ENCODE measurements at regions not wholly inside any gene's neighbourhood (a gene's known extent, or its start where the extent isn't known, plus 50 kb on each side); places are given as distances from the start of the nearest gene placed in this dataset.

- no peak overlapping the region for H3K4me2 ChIP-seq
- H3K36me3 ChIP-seq (replicated peaks in 1 of 2; ENCODE audit: control insufficient read depth in 1 of 2, insufficient read depth in 2 of 2, low read length in 1 of 2): no peaks in the 10 kb centered on the region
- H3F3A ChIP-seq (replicated peaks; ENCODE audit: insufficient read depth): no peaks in the 10 kb centered on the region
- H3K4me1 ChIP-seq (ENCODE audit: control insufficient read depth in 1 of 2, insufficient read depth in 2 of 2, low read depth in 1 of 2, low read length in 1 of 2): no peaks in the 10 kb centered on the region
- no peaks in the 10 kb centered on the region for H3K79me2 ChIP-seq (ENCODE audit: insufficient read depth)
- 11% methylated on average over 4 of the region's 4 CpGs for WGBS (ENCODE audit: low lambda C conversion rate)
- H3K9ac ChIP-seq: no peak overlapping the region
- POLR2A ChIA-PET: no interaction called here
- H3K9me3 ChIP-seq: no peaks in the 10 kb centered on the region
- H2AFZ ChIP-seq (ENCODE audit: low read depth): no peak overlapping the region
- H4K20me1 ChIP-seq (ENCODE audit: insufficient read depth): no peaks in the 10 kb centered on the region
- no peak overlapping the region for H3K27ac ChIP-seq (ENCODE audit: low read depth in 2 of 2, low read length in 1 of 2)
- H3K4me3 ChIP-seq (ENCODE audit: low read depth in 2 of 2, low read length in 1 of 2): no peak overlapping the region
- CTCF ChIA-PET: no interaction called here
- no peak for DNase-seq
- H3K27me3 ChIP-seq (ENCODE audit: insufficient read depth): no peaks in the 10 kb centered on the region
- H3K9me2 ChIP-seq: no peaks in the 10 kb centered on the region
- TF ChIP-seq TAF1 (IDR thresholded peaks at IDR 0.05; ENCODE audit: borderline replicate concordance, low read depth, low read length) (no peak), NFIC (IDR thresholded peaks at IDR 0.05; ENCODE audit: borderline replicate concordance) (no peak), RAD21 (IDR thresholded peaks at IDR 0.05; ENCODE audit: low read length) (no peak), RFX5 (IDR thresholded peaks at IDR 0.05; ENCODE audit: low read length) (no peak), JUND (IDR thresholded peaks at IDR 0.05) (no peak), GATA2 (CRISPR knock-in tag; IDR thresholded peaks at IDR 0.05) (no peak), TEAD4 (IDR thresholded peaks at IDR 0.05; ENCODE audit: borderline replicate concordance, insufficient read depth) (no peak), FOSL2 (IDR thresholded peaks at IDR 0.05; ENCODE audit: borderline replicate concordance, low read depth) (no peak), GABPA (IDR thresholded peaks at IDR 0.05; ENCODE audit: low read depth) (no peak), SMC3 (IDR thresholded peaks at IDR 0.05; ENCODE audit: low read depth, low read length) (no peak), YY1 (IDR thresholded peaks at IDR 0.05; ENCODE audit: low read depth) (no peak), FOXJ3 (CRISPR knock-in tag; IDR thresholded peaks at IDR 0.05) (no peak), EP300 (IDR thresholded peaks at IDR 0.05; ENCODE audit: borderline replicate concordance in 1 of 2, low read depth in 1 of 2, low read length in 1 of 2) (no peak), FOXM1 (IDR thresholded peaks at IDR 0.05; ENCODE audit: low read depth) (no peak), PBX3 (IDR thresholded peaks at IDR 0.05) (no peak), MEF2A (IDR thresholded peaks at IDR 0.05; ENCODE audit: borderline replicate concordance, low read depth) (no peak)
Measured at GRCh38 chr10:128339753-128340152, 213.5 kb upstream of the MKI67 start.

- Histone ChIP-seq H4K20me1 (ENCODE audit: insufficient read depth) (no peaks in the 10 kb centered on the region), H2AFZ (ENCODE audit: low read depth) (no peak overlapping the region), H3K27ac (ENCODE audit: low read depth in 2 of 2, low read length in 1 of 2) (no peak overlapping the region), H3K4me3 (ENCODE audit: low read depth in 2 of 2, low read length in 1 of 2) (no peak overlapping the region), H3K9me3 (no peaks in the 10 kb centered on the region), H3K4me2 (no peak overlapping the region), H3K36me3 (replicated peaks in 1 of 2; ENCODE audit: control insufficient read depth in 1 of 2, insufficient read depth in 2 of 2, low read length in 1 of 2) (no peaks in the 10 kb centered on the region), H3K9me2 (no peaks in the 10 kb centered on the region), H3K4me1 (ENCODE audit: control insufficient read depth in 1 of 2, insufficient read depth in 2 of 2, low read depth in 1 of 2, low read length in 1 of 2) (no peaks in the 10 kb centered on the region), H3K79me2 (ENCODE audit: insufficient read depth) (no peaks in the 10 kb centered on the region), H3K9ac (no peak overlapping the region), H3K27me3 (ENCODE audit: insufficient read depth) (no peaks in the 10 kb centered on the region), H3F3A (replicated peaks; ENCODE audit: insufficient read depth) (no peaks in the 10 kb centered on the region)
- POLR2A ChIA-PET: no interaction called here
- CTCF ChIA-PET: no interaction called here
- no peak for TF ChIP-seq TEAD4 (IDR thresholded peaks at IDR 0.05; ENCODE audit: borderline replicate concordance, insufficient read depth)
- no peak for TF ChIP-seq GATA2 (CRISPR knock-in tag; IDR thresholded peaks at IDR 0.05)
- no peak for TF ChIP-seq TAF1 (IDR thresholded peaks at IDR 0.05; ENCODE audit: borderline replicate concordance, low read depth, low read length)
- no peak for TF ChIP-seq RCOR1 (IDR thresholded peaks at IDR 0.05; ENCODE audit: low read length)
- TF ChIP-seq USF2 (IDR thresholded peaks at IDR 0.05; ENCODE audit: borderline replicate concordance, low read depth, low read length): no peak
- TF ChIP-seq YY1 (IDR thresholded peaks at IDR 0.05; ENCODE audit: low read depth): no peak
- TF ChIP-seq ZBTB33 (IDR thresholded peaks at IDR 0.05; ENCODE audit: borderline replicate concordance, low read depth): no peak
- no peak for TF ChIP-seq CTCF (IDR thresholded peaks at IDR 0.05)
- no peak for DNase-seq
- 24% methylated on average over 4 of the region's 4 CpGs for WGBS (ENCODE audit: low lambda C conversion rate)
Measured at GRCh38 chr10:128345353-128345752, 219.1 kb upstream of the MKI67 start.
